HG02973 (cell line): ENCODE measurements at regions not wholly inside any gene's neighbourhood (a gene's known extent, or its start where the extent isn't known, plus 50 kb on each side); places are given as distances from the start of the nearest gene placed in this dataset.
"Not testable (repeated sequence)": the region's sequence is repeated elsewhere in the genome, so short reads cannot be mapped to it uniquely, and the experiment has no call there.

Source experiments
- ATAC-seq: cut with Tn5 transposase; IDR thresholded peaks from one replicate; pipeline ENCODE4 v1.9.1; 2021; ENCODE audit warnings: moderate library complexity; ENCODE audit not compliant: unreplicated experiment

- ATAC-seq = no peak
Observed at GRCh38 chr7:115574681-115575291, 455.8 kb downstream of the TFEC start.

- no peak for ATAC-seq
Observed at GRCh38 chr7:115572111-115572510, 458.5 kb downstream of the TFEC start.

- ATAC-seq = no peak
Observed at GRCh38 chr7:115561335-115562110, 469.0 kb downstream of the TFEC start.

- ATAC-seq = no peak
Observed at GRCh38 chr7:115559877-115560276, 470.7 kb downstream of the TFEC start.

- ATAC-seq = no peak
Observed at GRCh38 chr7:115558161-115558560, 472.4 kb downstream of the TFEC start.

- not testable (repeated sequence) for ATAC-seq
Observed at GRCh38 chr7:115557296-115557695, 473.3 kb downstream of the TFEC start.

- no peak for ATAC-seq
Observed at GRCh38 chr7:115552766-115553165, 477.8 kb downstream of the TFEC start.

GRCh38 chr7:115549910-115550309 lies 480.7 kb downstream of the TFEC start:
- ATAC-seq = no peak

GRCh38 chr7:115548756-115549155 lies 481.8 kb downstream of the TFEC start:
- no peak for ATAC-seq

GRCh38 chr7:115546790-115547189 lies 483.8 kb downstream of the TFEC start:
- ATAC-seq = no peak

GRCh38 chr7:115533785-115534184 lies 496.8 kb downstream of the TFEC start:
- no peak for ATAC-seq

- no peak for ATAC-seq
Observed at GRCh38 chr7:115526278-115526677, 504.3 kb downstream of the TFEC start.

- no peak for ATAC-seq
Observed at GRCh38 chr7:115522174-115522573, 508.4 kb downstream of the TFEC start.

- no peak for ATAC-seq
Observed at GRCh38 chr7:115516341-115516740, 514.2 kb downstream of the TFEC start.

- no peak for ATAC-seq
Observed at GRCh38 chr7:115511330-115511729, 519.2 kb downstream of the TFEC start.

- ATAC-seq = no peak
Observed at GRCh38 chr7:115505136-115505535, 525.4 kb downstream of the TFEC start.

GRCh38 chr7:115499956-115500355 lies 530.6 kb downstream of the TFEC start:
- no peak for ATAC-seq

GRCh38 chr7:115496006-115496405 lies 534.6 kb downstream of the TFEC start:
- ATAC-seq = no peak

GRCh38 chr7:115494529-115495147 lies 535.9 kb downstream of the TFEC start:
- ATAC-seq = no peak

GRCh38 chr7:115493381-115493780 lies 537.2 kb downstream of the TFEC start:
- ATAC-seq = no peak

- no peak for ATAC-seq
Observed at GRCh38 chr7:115491744-115492380, 538.7 kb downstream of the TFEC start.

GRCh38 chr7:115479448-115479847 lies 551.1 kb downstream of the TFEC start:
- ATAC-seq = no peak
